ENCODE measurements at regions not wholly inside any gene's neighbourhood (a gene's known extent, or its start where the extent isn't known, plus 50 kb on each side); places are given as distances from the start of the nearest gene placed in this dataset.

DNA sequence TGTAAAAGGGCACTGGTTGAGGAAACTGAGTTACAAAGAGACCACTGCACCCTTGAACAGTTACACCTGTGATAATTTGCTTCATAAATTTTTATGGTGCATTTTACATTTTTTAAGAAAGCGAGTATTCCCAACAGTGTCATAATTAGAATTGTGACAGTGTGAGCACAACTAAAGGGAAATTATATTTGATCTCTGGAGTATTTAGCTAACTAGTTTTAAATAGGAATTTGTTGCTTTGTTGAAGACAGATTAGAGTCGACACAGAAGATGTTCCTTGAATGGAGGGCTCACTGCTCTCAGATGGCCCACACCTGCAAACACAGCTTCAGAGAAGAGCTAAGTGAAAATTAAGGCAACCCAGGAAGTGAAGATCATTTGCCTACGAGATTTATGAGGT lies 555.0 kb upstream of the GOT2 start:
- TF ChIP-seq POLR2A (IDR thresholded peaks at IDR 0.05; ENCODE audit: low read depth, low read length) (no peak), POLR2AphosphoS5 (IDR thresholded peaks at IDR 0.05; ENCODE audit: low read depth, low read length) (no peak)

All from GM12892 (cell line).